HepG2 (cell line): ENCODE measurements at regions not wholly inside any gene's neighbourhood (a gene's known extent, or its start where the extent isn't known, plus 50 kb on each side); places are given as distances from the start of the nearest gene placed in this dataset.

ENCODE experiments used
- ELF3 ChIP-seq: IDR thresholded peaks from 2 replicates; pipeline ENCODE4 v1.6.1; 2016; ENCODE audit warnings: missing genetic modification reagents, missing compliant biosample characterization
- FOXA3 ChIP-seq: IDR thresholded peaks from 2 replicates; pipeline ENCODE4 v1.6.1; 2016; ENCODE audit warnings: missing genetic modification reagents, missing compliant biosample characterization
- KLF15 ChIP-seq: sonication (generic); formaldehyde crosslinking; IDR thresholded peaks from 2 replicates; pipeline ENCODE4 v1.8.1; 2023; ENCODE audit warnings: borderline replicate concordance, mild to moderate bottlenecking, inconsistent platforms, missing genetic modification reagents, mixed read lengths
- MED1 ChIP-seq: sonication (generic); formaldehyde crosslinking; IDR thresholded peaks from 2 replicates; pipeline ENCODE4 v1.4.0; 2020; ENCODE audit warnings: missing genetic modification reagents
- MED8 ChIP-seq: sonication (generic); formaldehyde crosslinking; IDR thresholded peaks from 2 replicates; pipeline ENCODE4 v1.8.1; 2023; ENCODE audit warnings: mild to moderate bottlenecking, missing genetic modification reagents; ENCODE audit not compliant: insufficient replicate concordance
- MTA1 ChIP-seq: sonication (generic); formaldehyde crosslinking; IDR thresholded peaks from 2 replicates; pipeline ENCODE4 v1.4.0; 2020; ENCODE audit warnings: missing genetic modification reagents, mild to moderate bottlenecking, borderline replicate concordance
- NCOA2 ChIP-seq: sonication (generic); formaldehyde crosslinking; IDR thresholded peaks from 2 replicates; pipeline ENCODE4 v1.8.0; 2022; ENCODE audit warnings: inconsistent platforms
- NFATC3 ChIP-seq: sonication (generic); formaldehyde crosslinking; IDR thresholded peaks from 2 replicates; pipeline ENCODE4 v1.5.1; 2020; ENCODE audit warnings: mild to moderate bottlenecking, missing genetic modification reagents
- POLR2AphosphoS5 ChIP-seq: IDR thresholded peaks from 2 replicates; pipeline ENCODE4 v1.6.1; 2012; ENCODE audit warnings: low read depth, low read length
- SALL1 ChIP-seq: sonication (generic); formaldehyde crosslinking; IDR thresholded peaks from 2 replicates; pipeline ENCODE4 v1.8.0; 2022; ENCODE audit warnings: mild to moderate bottlenecking, missing genetic modification reagents
- SPEN ChIP-seq: sonication (generic); formaldehyde crosslinking; IDR thresholded peaks from 2 replicates; pipeline ENCODE4 v1.5.1; 2020; ENCODE audit warnings: low read depth, mild to moderate bottlenecking, missing genetic modification reagents
- TBP ChIP-seq: sonication (generic); formaldehyde crosslinking; IDR thresholded peaks from 2 replicates; pipeline ENCODE4 v1.5.0; 2020; ENCODE audit warnings: missing genetic modification reagents
- ZNF678 ChIP-seq: sonication (generic); formaldehyde crosslinking; IDR thresholded peaks from 2 replicates; pipeline ENCODE4 v1.4.0; 2020; ENCODE audit warnings: mild to moderate bottlenecking, missing genetic modification reagents
- TF ChIP-seq, protein P1 (sequence below): sonication (generic); formaldehyde crosslinking; IDR thresholded peaks from 2 replicates; pipeline ENCODE4 v1.4.0; 2020; ENCODE audit warnings: missing genetic modification reagents, borderline replicate concordance
- TF ChIP-seq, protein P2 (sequence below): sonication (generic); formaldehyde crosslinking; IDR thresholded peaks from 2 replicates; pipeline ENCODE4 v1.4.0; 2020; ENCODE audit warnings: missing genetic modification reagents
- TF ChIP-seq, protein P3 (sequence below): sonication (generic); formaldehyde crosslinking; IDR thresholded peaks from 2 replicates; pipeline ENCODE4 v1.5.1; 2020; ENCODE audit warnings: missing genetic modification reagents, mild to moderate bottlenecking, borderline replicate concordance
- TF ChIP-seq, protein P4 (sequence below): sonication (generic); formaldehyde crosslinking; IDR thresholded peaks from 2 replicates; pipeline ENCODE4 v1.4.0; 2020; ENCODE audit warnings: missing genetic modification reagents, borderline replicate concordance
- TF ChIP-seq, protein P5 (sequence below): conservative IDR thresholded peaks from 2 replicates; pipeline ENCODE4 v1.6.1; 2018; ENCODE audit warnings: missing genetic modification reagents

DNA sequence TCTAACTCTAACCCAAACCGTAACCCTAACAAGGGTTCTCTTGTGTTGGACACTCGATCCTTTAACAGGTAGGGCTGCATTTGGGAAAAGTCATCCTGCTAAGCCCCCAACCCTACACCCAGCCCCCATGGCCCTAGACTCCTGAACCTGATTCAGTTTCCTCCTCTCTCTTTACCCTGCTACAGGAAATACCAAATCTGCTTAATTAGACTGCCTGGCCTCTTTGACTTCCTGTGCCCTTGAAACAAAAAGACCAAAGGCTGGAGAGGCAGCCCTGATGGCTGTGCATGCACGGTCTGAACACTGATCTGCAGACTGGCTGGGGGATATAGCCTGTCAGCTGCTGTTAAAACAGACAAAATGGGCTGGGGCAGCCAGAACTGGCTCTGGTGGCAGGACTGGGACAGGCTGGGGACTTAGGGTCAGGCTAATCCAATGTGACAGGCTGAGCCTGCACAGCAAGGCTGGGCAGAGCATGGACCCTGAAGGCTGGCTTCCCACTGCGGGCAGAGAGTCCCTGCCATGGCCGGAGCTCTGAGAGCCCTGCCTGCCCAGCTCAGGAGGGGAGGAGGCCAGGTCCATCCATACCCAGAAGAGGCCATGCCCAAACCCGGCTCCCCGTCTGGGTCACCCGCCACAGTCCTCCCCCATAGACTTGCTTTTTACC is 51.0 kb upstream of the MSMB start (continued):
- TF ChIP-seq, protein P1, sequence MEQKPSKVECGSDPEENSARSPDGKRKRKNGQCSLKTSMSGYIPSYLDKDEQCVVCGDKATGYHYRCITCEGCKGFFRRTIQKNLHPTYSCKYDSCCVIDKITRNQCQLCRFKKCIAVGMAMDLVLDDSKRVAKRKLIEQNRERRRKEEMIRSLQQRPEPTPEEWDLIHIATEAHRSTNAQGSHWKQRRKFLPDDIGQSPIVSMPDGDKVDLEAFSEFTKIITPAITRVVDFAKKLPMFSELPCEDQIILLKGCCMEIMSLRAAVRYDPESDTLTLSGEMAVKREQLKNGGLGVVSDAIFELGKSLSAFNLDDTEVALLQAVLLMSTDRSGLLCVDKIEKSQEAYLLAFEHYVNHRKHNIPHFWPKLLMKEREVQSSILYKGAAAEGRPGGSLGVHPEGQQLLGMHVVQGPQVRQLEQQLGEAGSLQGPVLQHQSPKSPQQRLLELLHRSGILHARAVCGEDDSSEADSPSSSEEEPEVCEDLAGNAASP (CRISPR knock-in tag) = 0 out of 2 replicates have a peak, but pooled peaks have one; percentile 19
- no peak for TF ChIP-seq TBP (CRISPR knock-in tag)
- TF ChIP-seq, protein P2, sequence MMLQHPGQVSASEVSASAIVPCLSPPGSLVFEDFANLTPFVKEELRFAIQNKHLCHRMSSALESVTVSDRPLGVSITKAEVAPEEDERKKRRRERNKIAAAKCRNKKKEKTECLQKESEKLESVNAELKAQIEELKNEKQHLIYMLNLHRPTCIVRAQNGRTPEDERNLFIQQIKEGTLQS (CRISPR knock-in tag) = no peak
- no peak for TF ChIP-seq NFATC3 (CRISPR knock-in tag)
- peak; percentile 52 for TF ChIP-seq MED8 (CRISPR knock-in tag)
- TF ChIP-seq KLF15 (CRISPR knock-in tag) = no peak
- peak; percentile 42; the same call in 1 of the 2 replicates for TF ChIP-seq POLR2AphosphoS5
- no peak for TF ChIP-seq SPEN (CRISPR knock-in tag)
- peak; percentile 47; the same call in 1 of the 2 replicates for TF ChIP-seq SALL1 (CRISPR knock-in tag)
- no peak for TF ChIP-seq MTA1 (CRISPR knock-in tag)
- TF ChIP-seq FOXA3 (CRISPR knock-in tag) = peak; percentile 31; the same call in 1 of the 2 replicates
- TF ChIP-seq, protein P3, sequence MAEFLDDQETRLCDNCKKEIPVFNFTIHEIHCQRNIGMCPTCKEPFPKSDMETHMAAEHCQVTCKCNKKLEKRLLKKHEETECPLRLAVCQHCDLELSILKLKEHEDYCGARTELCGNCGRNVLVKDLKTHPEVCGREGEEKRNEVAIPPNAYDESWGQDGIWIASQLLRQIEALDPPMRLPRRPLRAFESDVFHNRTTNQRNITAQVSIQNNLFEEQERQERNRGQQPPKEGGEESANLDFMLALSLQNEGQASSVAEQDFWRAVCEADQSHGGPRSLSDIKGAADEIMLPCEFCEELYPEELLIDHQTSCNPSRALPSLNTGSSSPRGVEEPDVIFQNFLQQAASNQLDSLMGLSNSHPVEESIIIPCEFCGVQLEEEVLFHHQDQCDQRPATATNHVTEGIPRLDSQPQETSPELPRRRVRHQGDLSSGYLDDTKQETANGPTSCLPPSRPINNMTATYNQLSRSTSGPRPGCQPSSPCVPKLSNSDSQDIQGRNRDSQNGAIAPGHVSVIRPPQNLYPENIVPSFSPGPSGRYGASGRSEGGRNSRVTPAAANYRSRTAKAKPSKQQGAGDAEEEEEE (CRISPR knock-in tag) = no peak
- TF ChIP-seq MED1 (CRISPR knock-in tag) = peak; percentile 93
- TF ChIP-seq, protein P4, sequence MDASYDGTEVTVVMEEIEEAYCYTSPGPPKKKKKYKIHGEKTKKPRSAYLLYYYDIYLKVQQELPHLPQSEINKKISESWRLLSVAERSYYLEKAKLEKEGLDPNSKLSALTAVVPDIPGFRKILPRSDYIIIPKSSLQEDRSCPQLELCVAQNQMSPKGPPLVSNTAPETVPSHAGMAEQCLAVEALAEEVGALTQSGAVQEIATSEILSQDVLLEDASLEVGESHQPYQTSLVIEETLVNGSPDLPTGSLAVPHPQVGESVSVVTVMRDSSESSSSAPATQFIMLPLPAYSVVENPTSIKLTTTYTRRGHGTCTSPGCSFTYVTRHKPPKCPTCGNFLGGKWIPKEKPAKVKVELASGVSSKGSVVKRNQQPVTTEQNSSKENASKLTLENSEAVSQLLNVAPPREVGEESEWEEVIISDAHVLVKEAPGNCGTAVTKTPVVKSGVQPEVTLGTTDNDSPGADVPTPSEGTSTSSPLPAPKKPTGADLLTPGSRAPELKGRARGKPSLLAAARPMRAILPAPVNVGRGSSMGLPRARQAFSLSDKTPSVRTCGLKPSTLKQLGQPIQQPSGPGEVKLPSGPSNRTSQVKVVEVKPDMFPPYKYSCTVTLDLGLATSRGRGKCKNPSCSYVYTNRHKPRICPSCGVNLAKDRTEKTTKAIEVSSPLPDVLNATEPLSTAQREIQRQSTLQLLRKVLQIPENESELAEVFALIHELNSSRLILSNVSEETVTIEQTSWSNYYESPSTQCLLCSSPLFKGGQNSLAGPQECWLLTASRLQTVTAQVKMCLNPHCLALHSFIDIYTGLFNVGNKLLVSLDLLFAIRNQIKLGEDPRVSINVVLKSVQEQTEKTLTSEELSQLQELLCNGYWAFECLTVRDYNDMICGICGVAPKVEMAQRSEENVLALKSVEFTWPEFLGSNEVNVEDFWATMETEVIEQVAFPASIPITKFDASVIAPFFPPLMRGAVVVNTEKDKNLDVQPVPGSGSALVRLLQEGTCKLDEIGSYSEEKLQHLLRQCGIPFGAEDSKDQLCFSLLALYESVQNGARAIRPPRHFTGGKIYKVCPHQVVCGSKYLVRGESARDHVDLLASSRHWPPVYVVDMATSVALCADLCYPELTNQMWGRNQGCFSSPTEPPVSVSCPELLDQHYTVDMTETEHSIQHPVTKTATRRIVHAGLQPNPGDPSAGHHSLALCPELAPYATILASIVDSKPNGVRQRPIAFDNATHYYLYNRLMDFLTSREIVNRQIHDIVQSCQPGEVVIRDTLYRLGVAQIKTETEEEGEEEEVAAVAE (CRISPR knock-in tag) = no peak
- peak; percentile 90 for TF ChIP-seq ELF3 (CRISPR knock-in tag)
- TF ChIP-seq, protein P5, sequence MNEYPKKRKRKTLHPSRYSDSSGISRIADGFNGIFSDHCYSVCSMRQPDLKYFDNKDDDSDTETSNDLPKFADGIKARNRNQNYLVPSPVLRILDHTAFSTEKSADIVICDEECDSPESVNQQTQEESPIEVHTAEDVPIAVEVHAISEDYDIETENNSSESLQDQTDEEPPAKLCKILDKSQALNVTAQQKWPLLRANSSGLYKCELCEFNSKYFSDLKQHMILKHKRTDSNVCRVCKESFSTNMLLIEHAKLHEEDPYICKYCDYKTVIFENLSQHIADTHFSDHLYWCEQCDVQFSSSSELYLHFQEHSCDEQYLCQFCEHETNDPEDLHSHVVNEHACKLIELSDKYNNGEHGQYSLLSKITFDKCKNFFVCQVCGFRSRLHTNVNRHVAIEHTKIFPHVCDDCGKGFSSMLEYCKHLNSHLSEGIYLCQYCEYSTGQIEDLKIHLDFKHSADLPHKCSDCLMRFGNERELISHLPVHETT (CRISPR knock-in tag) = no peak
- peak; percentile 44 for TF ChIP-seq NCOA2 (CRISPR knock-in tag)
- TF ChIP-seq ZNF678 = no peak
